Hepatocyte (in vitro differentiated cells): ENCODE measurements at regions not wholly inside any gene's neighbourhood (a gene's known extent, or its start where the extent isn't known, plus 50 kb on each side); places are given as distances from the start of the nearest gene placed in this dataset.

ENCODE experiments used
- EZH2 ChIP-seq: fragments of 200-600 bp; sonication (generic); IDR thresholded peaks from 2 replicates; pipeline ENCODE4 v1.6.1; 2016; ENCODE audit warnings: antibody characterized with exemption, mild to moderate bottlenecking, borderline replicate concordance
- EZH2phosphoT487 ChIP-seq: fragments of 200-600 bp; sonication (generic); IDR thresholded peaks from one replicate; pipeline ENCODE4 v1.6.1; 2018; ENCODE audit warnings: antibody characterized with exemption, mild to moderate bottlenecking, low read depth, moderate library complexity; ENCODE audit not compliant: unreplicated experiment, severe bottlenecking
- TF ChIP-seq, protein P1 (sequence below): fragments of 200-600 bp; sonication (generic); IDR thresholded peaks from 2 replicates; pipeline ENCODE4 v1.5.1; 2016; ENCODE audit warnings: antibody characterized with exemption, mild to moderate bottlenecking; ENCODE audit not compliant: poor library complexity

- TF ChIP-seq, protein P1, sequence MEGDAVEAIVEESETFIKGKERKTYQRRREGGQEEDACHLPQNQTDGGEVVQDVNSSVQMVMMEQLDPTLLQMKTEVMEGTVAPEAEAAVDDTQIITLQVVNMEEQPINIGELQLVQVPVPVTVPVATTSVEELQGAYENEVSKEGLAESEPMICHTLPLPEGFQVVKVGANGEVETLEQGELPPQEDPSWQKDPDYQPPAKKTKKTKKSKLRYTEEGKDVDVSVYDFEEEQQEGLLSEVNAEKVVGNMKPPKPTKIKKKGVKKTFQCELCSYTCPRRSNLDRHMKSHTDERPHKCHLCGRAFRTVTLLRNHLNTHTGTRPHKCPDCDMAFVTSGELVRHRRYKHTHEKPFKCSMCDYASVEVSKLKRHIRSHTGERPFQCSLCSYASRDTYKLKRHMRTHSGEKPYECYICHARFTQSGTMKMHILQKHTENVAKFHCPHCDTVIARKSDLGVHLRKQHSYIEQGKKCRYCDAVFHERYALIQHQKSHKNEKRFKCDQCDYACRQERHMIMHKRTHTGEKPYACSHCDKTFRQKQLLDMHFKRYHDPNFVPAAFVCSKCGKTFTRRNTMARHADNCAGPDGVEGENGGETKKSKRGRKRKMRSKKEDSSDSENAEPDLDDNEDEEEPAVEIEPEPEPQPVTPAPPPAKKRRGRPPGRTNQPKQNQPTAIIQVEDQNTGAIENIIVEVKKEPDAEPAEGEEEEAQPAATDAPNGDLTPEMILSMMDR: no peak
- TF ChIP-seq EZH2 (no peak), EZH2phosphoT487 (no peak)
Observed at GRCh38 chr15:19944261-19944888, 597.2 kb downstream of the GOLGA6L6 start.
